ENCODE measurements at regions not wholly inside any gene's neighbourhood (a gene's known extent, or its start where the extent isn't known, plus 50 kb on each side); places are given as distances from the start of the nearest gene placed in this dataset.

DNA sequence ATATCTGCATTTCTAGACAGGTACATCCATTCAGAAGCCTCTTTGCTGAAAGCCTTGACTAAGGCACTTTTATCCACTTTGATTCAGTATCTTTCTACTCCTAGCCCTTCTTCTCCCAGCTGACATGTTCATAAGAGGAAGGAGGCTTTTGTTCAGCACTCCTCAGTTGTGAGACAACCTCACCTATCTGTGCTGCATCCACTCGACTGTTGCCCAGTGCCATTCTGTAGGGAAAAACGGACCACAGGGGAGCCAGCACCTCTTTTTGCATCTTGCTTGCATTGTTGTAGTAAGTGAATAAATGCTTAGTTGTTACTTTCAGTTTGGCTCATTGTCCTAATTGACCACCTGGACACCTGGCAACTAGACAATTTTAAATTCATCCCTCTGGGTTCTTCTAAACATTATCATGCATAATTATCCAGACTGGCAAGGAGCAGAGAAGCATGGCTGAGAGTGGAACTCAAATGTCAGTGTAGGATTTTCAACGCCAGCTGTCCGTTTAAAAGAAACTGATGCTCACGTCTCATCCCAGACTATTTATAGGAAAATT, 83.8 kb upstream of the BOD1L1 start (continued):
- TF ChIP-seq CHD7 (IDR thresholded peaks at IDR 0.05; ENCODE audit: insufficient replicate concordance, low read length) (no peak), FOSL1 (IDR thresholded peaks at IDR 0.05; ENCODE audit: insufficient read depth, low read depth, low read length) (no peak), SP4 (IDR thresholded peaks at IDR 0.05; ENCODE audit: low read length) (no peak), EP300 (IDR thresholded peaks at IDR 0.05; ENCODE audit: borderline replicate concordance in 1 of 2, low read depth in 2 of 2, low read length in 2 of 2) (no peak), TAF1 (IDR thresholded peaks at IDR 0.05; ENCODE audit: low read depth, low read length) (no peak), TCF12 (IDR thresholded peaks at IDR 0.05; ENCODE audit: low read depth, low read length) (no peak)
- TF ChIP-seq, protein P1, sequence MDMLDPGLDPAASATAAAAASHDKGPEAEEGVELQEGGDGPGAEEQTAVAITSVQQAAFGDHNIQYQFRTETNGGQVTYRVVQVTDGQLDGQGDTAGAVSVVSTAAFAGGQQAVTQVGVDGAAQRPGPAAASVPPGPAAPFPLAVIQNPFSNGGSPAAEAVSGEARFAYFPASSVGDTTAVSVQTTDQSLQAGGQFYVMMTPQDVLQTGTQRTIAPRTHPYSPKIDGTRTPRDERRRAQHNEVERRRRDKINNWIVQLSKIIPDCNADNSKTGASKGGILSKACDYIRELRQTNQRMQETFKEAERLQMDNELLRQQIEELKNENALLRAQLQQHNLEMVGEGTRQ (IDR thresholded peaks at IDR 0.05; ENCODE audit: low read length): no peak

All from H1 (cell line).